AG08395 (cell line): ENCODE measurements at regions not wholly inside any gene's neighbourhood (a gene's known extent, or its start where the extent isn't known, plus 50 kb on each side); places are given as distances from the start of the nearest gene placed in this dataset.

Experiments
- DNase-seq: peaks from one replicate; pipeline ENCODE4 v3.0.0; 2012; ENCODE audit warnings: mixed read lengths, low spot score

DNA sequence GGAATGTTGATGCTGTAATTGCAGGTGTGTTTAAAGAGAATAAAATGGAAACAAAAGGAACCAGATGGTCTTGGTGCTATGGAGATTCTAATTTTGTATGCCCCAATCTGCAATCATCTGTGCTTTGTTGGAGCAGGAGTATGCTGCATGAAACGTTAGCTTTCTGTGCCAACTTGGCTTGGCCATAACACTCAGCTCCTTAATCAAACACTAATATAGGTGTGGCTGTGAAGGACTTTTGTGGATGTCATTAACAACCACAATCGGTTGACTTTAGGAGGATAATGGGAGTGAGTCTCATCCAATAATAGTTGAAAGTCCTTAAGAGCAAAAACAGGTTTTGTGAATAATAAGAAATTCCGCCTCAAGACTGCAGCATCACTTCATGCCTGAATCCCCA lies 399.2 kb downstream of the NLGN4X start:
- DNase-seq: no peak

- DNase-seq: no peak
Measured at GRCh38 chrX:5829060-5829459, 399.6 kb downstream of the NLGN4X start.

DNA sequence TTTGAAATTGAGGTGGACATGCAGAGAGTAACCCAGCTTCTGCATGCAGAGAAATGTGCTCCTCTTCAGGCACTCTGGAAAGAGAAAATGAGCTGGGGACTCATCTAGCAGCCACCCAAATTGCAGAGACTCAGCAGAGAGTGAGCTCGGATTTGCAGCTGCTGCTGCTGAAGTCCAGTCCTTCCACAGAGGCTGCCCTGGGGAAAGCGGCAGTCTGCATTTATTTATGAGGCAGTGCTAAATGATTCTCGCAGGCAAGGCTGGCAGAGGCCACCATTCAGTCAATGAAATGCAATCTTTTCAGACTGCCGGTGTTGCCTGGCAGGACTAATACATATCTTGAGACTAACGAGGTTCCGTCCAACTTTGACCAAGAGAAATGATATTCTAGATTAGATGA lies 404.8 kb downstream of the NLGN4X start:
- DNase-seq: no peak

DNA sequence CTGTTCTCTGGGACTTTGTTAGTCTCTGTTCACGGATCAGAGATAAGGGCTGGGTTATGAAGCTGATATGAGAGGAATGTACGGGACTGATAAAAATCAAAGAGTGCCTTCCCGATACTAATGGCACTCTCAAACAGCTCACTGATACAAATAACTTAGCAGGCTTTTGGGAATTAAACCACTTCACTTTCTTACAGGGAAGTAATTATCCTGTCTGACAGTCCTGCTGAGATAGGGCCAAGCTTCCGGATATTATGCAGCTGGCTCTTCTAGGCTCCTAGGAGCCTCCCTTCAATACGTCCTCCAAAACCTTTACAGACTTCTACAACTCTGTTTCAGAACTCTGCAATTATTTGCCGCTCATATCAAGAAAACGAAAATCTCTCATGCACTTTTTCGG lies 418.0 kb downstream of the NLGN4X start:
- no peak for DNase-seq

DNA sequence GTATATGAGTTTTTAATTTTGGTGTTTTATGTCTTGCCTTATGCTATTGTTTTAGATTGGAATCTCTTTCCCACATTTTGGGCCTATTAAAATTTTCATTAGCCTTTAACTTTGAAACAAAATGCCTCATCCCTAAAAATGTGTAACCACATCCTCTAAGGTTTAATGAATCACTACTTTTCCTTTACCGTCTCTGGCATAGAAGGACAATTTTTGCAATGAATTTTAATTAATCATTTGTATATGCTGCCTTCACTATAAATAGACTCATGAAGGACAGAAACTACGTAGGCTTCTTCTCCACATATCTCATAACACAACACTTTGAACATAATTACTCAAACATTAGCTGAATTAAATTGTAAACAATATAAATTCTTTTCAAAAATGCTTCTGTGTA lies 421.5 kb downstream of the NLGN4X start:
- DNase-seq: no peak

DNA sequence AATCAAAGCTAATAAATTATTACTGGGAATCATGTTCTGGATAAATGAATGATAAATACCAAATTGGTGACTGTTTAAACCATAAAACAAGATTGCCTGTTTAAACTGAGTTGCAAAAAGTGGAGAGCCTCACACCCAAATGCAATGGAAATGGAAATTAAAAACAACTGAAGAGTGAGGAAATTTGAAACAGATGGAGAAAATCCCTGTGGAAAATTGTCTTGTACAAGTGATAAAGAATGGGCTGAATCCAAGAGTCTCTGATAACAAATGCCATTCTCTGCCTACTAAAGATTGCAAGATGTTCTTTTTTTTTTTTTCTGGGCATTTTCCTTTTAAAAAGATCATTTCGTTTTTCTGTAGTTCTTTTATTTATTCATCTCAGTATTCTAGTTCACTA lies 426.3 kb downstream of the NLGN4X start:
- no peak for DNase-seq

DNA sequence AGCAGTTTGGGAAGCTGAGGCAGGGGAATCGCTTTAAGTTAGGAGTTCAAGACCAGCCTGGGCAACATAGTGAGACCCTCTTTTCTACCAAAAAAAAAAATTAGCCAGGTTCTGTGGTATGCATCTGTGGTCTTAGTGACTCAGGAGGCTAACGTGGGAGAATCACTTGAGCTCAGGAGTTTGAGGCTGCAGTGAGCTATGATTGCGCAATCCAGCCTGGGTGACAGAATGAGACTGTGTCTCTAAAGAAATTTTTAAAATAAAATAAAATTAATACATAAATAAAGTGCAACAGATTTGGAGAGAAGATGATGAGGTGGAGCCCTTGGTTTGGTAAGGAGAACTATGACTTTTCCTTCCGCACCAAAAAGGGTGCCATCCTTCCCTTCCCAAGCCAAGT lies 436.9 kb downstream of the NLGN4X start:
- no peak for DNase-seq

DNA sequence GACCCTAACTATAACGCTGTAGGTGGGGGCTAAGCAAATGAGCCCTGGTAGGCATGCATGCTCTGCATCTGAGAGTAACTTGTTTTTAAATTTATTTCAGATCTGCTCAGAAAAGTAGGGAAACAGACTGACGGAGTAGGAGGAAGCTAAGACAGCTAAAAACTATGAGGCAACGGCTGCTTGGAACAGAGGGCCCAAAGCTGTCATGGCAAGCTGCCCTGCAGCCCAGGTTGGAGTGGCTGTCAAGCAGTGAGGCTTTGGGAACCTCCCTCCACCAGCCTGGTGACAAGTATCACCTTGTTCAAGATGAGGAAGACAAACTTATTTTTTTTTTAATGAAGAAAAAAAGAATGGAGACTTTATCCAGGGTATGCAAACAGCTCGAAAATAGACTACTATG lies 439.8 kb downstream of the NLGN4X start:
- DNase-seq: no peak

DNA sequence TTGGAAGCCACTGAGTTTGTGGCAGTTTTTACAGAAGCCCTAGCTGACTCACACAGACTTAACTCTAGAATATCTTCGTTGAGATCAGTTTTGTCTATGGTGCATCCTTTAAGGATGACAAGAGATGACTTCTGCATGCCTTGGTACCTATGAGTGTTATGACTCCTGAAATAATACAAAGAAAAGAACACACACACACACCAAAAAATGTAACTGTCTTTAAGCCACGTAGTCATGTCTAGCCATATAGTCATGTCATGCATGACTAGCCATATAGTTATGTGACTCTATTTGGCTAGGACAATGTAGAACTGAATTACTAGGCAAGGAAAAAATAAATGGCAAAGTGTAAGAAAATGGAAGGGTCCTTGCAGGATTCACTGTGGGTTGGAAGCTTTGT lies 447.8 kb downstream of the NLGN4X start:
- DNase-seq: peak; percentile 3

- DNase-seq: no peak
Measured at GRCh38 chrX:5775846-5776430, 452.7 kb downstream of the NLGN4X start.

- no peak for DNase-seq
Measured at GRCh38 chrX:5774446-5774845, 454.2 kb downstream of the NLGN4X start.

DNA sequence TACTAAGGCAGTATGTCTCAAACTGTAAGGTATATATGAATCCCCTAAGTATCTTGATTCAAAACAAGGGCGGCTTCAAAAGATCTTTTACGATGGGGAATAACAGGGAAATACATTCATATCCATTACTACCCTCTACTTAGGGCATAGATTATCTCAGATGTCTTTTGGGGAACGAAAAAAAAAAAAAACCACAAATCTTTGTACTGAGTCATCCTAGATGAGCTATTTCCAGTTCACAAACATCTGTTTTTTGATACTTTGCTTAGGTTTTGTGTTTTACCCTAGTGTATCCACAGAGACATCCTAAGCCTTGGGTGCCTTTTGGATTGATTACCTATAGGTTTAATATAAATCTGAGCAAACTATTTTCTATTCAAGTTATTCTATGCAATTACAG lies 457.2 kb downstream of the NLGN4X start:
- peak; percentile 11 for DNase-seq

DNA sequence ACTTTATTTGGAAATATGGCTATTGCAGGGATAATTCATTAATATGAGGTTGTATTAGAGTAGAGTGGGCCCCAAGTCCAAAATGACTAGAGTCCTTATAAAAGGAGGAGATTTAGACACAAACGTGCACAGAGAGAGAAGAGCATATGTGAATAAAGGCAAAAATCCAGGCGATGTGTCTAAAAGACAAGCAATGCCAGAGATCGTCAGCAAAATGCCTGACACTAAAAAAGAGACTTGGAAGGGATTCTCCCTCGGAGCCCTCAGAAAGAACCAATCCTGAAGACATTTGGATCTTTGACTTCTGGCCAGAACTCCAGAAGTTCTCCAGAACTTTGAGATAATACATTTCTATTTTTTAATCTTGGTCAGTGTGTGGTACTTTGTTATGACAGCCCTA lies 472.1 kb downstream of the NLGN4X start:
- no peak for DNase-seq

DNA sequence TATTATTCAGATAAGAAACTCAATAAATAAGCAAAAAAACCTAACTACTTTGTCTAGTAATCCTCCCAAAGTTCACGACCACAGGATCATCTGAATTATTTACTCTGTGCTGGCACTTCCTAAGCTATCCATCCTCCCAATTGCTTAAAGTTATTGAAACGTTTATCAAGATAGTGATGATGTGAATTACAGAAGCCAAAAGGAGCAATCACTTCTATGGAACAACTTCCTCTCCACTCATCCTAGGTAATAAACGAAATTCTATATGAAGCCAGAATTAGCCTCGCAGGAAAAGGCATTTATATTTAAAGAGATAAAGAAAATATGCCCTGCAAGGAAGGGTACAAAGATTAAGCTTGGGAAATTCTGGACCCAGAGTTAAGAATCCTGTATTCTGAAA lies 475.4 kb downstream of the NLGN4X start:
- DNase-seq: no peak

DNA sequence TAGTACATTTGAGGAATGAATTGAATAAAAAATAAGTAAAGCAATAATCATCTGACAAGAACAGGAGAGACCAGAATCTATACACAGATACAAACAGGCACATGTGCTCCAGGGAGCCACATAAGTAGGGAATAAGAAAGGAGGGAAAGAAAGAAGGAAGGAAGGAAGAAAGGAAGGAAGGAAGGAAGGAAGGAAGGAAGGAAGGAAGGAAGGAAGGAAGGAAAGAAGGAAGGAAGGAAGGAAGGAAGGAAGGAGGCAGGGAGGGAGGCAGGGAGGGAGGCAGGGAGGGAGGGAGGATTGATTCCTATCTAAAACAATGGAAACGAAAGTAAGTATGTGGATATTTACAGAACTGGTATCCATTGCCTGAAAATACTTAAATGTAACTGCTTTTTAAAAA lies 475.8 kb downstream of the NLGN4X start:
- no peak for DNase-seq

DNA sequence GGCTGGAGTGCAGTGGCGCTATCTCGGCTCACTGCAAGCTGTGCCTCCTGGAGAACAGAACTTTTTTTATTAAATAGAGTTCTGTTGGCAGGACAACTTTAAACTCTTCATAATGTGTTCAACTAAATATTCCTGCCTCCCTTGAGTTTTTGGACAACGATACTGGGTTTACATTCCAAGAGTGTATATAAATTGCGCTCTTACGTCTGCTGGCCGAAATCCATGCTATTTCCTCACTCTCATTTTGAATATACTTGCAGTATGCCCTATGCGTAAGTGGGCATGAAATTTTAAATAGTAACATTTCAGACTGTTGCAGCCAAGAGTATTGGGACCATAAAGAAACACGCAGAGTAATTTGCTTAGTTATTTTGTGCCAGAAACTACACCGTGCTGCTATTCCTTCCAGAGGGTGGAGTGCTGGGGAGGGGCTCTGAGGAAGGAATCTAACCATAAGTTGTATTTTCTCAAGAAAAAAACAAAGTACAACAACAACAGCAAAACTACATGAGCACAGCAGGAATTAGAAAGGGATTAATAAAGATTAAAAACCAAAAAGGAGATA lies 480.0 kb downstream of the NLGN4X start:
- DNase-seq: no peak

GRCh38 chrX:5746231-5746630 lies 482.4 kb downstream of the NLGN4X start:
- DNase-seq: no peak

DNA sequence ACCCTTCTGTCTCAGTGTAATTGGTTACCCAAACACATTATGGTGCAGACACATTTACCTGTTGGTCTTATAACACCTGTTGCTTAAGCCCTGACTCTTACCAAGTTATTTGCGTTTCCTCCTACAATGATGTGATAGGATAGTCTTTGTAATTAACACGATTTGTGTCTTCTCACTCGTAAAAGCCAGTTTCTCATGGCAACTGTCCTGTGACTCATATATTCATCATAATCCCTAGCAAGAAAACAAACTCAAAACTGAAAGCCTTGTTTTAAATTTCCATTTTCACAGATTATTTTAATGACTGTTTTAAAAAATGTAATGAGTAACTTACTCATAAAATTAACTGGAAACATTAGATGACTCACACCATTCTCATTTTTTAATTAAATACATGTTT lies 495.2 kb downstream of the NLGN4X start:
- DNase-seq: no peak

GRCh38 chrX:5730556-5730955 lies 498.1 kb downstream of the NLGN4X start:
- peak; percentile 6 for DNase-seq

DNA sequence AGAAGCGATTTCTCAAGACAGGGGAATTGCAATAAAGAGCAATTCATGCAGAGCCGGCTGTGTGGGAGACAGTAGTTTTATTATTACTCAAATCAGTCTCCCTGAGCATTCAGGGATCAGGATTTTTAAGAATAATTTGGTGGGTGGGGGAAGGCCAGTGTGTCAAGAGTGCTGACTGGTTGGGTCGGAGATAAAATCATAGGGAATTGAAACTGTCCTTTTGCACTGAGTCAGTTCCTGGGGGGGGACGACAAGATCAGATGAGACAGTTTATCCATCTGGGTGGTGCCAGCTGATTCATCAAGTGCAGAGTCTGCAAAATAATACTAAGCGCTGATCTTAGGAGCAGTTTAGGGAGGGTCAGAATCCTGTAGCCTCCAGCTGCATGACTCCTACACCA lies 502.4 kb downstream of the NLGN4X start:
- no peak for DNase-seq

DNA sequence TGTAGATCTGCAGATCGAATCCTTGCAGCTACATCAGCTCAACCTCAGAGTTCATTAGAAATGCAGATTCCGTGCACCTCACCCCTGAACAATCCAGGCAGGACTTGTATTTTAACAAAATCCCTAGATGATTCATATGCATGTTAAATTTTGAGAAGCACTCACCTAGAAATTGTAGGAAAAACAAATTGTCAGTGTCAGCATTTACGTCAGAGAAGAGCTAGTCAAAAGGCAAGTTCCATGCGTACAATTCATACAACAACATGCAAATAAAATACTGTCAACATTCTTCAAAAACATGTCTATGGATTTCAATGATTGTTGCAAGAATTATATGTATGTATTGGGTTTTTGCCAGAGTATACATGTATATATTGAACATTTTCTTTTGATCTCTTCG lies 504.5 kb downstream of the NLGN4X start:
- DNase-seq: no peak

DNA sequence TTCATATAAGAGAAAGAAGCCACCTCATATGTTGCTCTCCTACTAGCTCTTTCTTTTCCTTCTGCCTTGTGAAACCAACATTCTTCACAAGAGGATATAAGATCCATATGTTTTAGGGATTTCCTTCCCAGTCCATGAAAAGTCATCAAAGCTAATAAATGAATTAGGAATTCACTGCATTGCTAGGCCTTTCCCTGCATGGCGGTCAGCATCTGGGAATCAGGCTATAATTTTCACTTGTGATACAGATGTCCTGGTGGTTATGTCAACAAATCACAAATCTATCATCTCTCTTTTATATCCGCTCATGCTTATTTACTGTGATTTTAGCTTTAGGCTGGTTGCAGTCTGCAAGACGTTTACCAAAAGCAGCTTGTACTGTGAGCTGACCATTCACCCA lies 510.0 kb downstream of the NLGN4X start:
- no peak for DNase-seq

DNA sequence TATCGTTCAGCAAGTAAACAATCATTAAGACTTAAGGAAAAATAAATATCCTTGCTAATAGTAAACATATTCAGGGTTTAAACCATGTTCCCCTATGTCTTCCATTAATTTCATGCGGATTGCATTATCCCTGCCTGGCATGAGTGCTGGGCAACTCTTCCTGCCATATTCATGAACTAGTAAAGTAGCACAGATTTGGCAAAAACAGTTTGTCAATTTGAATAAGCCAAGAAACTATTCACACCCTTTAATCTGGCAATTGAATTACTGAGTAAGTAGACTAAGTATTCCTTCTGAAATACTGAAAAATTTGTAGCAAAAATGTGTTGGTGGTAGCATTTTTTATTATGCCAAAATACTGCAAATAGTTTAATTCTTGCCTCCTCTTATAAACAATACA lies 512.0 kb downstream of the NLGN4X start:
- DNase-seq: no peak

- peak; percentile 48 for DNase-seq
Measured at GRCh38 chrX:5708251-5708650, 520.4 kb downstream of the NLGN4X start.

GRCh38 chrX:5702890-5703289 lies 525.8 kb downstream of the NLGN4X start:
- no peak for DNase-seq
